SU-DHL-6 (cell line): ENCODE measurements at regions not wholly inside any gene's neighbourhood (a gene's known extent, or its start where the extent isn't known, plus 50 kb on each side); places are given as distances from the start of the nearest gene placed in this dataset.

Experiments used
- EZH2phosphoT487 ChIP-seq: fragments of 200-600 bp; sonication (generic), shearing (Covaris generic); conservative IDR thresholded peaks from 2 replicates; pipeline ENCODE4 v1.6.1; 2018; ENCODE audit warnings: mild to moderate bottlenecking, antibody characterized with exemption, low read length, moderate library complexity, mixed read lengths
- TF ChIP-seq, protein P1 (sequence below): fragments of 200-600 bp; sonication (generic); IDR thresholded peaks from one replicate; pipeline ENCODE4 v1.5.1; 2017; ENCODE audit warnings: antibody characterized with exemption, mild to moderate bottlenecking, low read length, moderate library complexity; ENCODE audit not compliant: insufficient read depth, poor library complexity, severe bottlenecking

GRCh38 chr2:220980966-220981675 is 591.0 kb downstream of the EPHA4 start:
- TF ChIP-seq, protein P1, sequence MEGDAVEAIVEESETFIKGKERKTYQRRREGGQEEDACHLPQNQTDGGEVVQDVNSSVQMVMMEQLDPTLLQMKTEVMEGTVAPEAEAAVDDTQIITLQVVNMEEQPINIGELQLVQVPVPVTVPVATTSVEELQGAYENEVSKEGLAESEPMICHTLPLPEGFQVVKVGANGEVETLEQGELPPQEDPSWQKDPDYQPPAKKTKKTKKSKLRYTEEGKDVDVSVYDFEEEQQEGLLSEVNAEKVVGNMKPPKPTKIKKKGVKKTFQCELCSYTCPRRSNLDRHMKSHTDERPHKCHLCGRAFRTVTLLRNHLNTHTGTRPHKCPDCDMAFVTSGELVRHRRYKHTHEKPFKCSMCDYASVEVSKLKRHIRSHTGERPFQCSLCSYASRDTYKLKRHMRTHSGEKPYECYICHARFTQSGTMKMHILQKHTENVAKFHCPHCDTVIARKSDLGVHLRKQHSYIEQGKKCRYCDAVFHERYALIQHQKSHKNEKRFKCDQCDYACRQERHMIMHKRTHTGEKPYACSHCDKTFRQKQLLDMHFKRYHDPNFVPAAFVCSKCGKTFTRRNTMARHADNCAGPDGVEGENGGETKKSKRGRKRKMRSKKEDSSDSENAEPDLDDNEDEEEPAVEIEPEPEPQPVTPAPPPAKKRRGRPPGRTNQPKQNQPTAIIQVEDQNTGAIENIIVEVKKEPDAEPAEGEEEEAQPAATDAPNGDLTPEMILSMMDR, result no peak
- TF ChIP-seq EZH2phosphoT487, result no peak
